ENCODE measurements at regions not wholly inside any gene's neighbourhood (a gene's known extent, or its start where the extent isn't known, plus 50 kb on each side); places are given as distances from the start of the nearest gene placed in this dataset.

DNA sequence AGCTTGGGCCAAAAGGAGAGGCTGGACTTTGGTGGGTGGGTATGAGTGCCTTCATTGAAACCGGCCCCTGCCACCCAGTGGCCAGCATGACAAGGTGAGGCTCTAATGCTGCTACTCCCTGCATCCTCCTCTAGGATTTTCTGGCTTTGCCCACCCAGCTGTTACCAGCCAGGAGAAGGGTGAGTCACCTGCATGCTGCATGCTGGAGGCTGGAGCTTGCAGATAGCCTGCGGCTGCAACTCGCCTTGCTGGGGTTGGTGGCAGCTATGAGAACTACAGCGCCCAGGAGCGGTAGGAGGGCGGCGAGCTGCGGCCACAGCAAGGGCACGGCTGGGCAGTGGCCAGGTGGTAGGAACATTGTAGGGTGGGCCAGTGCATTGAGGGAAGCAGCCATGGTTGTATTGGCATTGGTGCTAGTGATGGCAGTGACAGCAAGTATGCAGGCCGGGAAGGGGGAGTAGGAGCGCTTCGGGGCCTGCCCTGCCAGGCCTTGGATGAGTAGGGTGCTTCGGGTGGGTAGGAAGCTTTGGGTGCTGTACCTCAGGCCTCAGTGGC is 75.4 kb upstream of the SLC35G4 start:
- TF ChIP-seq, protein P1, sequence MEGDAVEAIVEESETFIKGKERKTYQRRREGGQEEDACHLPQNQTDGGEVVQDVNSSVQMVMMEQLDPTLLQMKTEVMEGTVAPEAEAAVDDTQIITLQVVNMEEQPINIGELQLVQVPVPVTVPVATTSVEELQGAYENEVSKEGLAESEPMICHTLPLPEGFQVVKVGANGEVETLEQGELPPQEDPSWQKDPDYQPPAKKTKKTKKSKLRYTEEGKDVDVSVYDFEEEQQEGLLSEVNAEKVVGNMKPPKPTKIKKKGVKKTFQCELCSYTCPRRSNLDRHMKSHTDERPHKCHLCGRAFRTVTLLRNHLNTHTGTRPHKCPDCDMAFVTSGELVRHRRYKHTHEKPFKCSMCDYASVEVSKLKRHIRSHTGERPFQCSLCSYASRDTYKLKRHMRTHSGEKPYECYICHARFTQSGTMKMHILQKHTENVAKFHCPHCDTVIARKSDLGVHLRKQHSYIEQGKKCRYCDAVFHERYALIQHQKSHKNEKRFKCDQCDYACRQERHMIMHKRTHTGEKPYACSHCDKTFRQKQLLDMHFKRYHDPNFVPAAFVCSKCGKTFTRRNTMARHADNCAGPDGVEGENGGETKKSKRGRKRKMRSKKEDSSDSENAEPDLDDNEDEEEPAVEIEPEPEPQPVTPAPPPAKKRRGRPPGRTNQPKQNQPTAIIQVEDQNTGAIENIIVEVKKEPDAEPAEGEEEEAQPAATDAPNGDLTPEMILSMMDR (IDR thresholded peaks at IDR 0.05; ENCODE audit: low read depth, low read length): no peak
- TF ChIP-seq POLR2A (IDR thresholded peaks at IDR 0.05; ENCODE audit: extremely low read depth, insufficient read length) (no peak), MYC (IDR thresholded peaks at IDR 0.05; ENCODE audit: low read depth, low read length) (no peak)
